Esophagus squamous epithelium (tissue), 5 donors: ENCODE measurements at regions not wholly inside any gene's neighbourhood (a gene's known extent, or its start where the extent isn't known, plus 50 kb on each side); places are given as distances from the start of the nearest gene placed in this dataset.

ENCODE experiments used
- DNase-seq: peaks from one replicate; lab custom pipeline; 2025; lab: John Stamatoyannopoulos, UW
- H3K27ac ChIP-seq, 4 donors: fragments of 200-600 bp; sonication (generic); one replicate each; pipeline ENCODE4 v1.5.1; 2016 to 2019; ENCODE audit warnings: mild to moderate bottlenecking in 1 of 4
- H3K27me3 ChIP-seq, 4 donors: fragments of 200-600 bp; sonication (generic); 1 replicate in 3 of 4; 2 replicates in 1 of 4; pipeline versions ENCODE4 v1.5.1 to v1.6.0; 2017 to 2021; ENCODE audit warnings: antibody characterized with exemption in 1 of 4
- H3K36me3 ChIP-seq, 3 donors: fragments of 200-600 bp; sonication (generic); one replicate each; pipeline ENCODE4 v1.5.1; 2016 to 2019
- H3K4me1 ChIP-seq, 3 donors: fragments of 200-600 bp; sonication (generic); one replicate each; pipeline ENCODE4 v1.5.1; 2017 to 2019
- H3K4me3 ChIP-seq, 4 donors: fragments of 200-600 bp; sonication (generic); 1 replicate in 3 of 4; 2 replicates in 1 of 4; pipeline ENCODE4 v1.5.1; 2016 to 2019; ENCODE audit warnings: mild to moderate bottlenecking in 2 of 4, moderate library complexity in 1 of 4
- H3K9me3 ChIP-seq, 3 donors: fragments of 200-600 bp; sonication (generic); one replicate each; pipeline ENCODE4 v1.5.1; 2016 to 2019
- CTCF ChIP-seq, 6 experiments: fragments of 450-650 bp in 4 of 6; fragments of 200-600 bp in 2 of 6; sonication (generic) in 2 of 6; IDR thresholded peaks; one replicate each; pipeline ENCODE4 v1.5.1; 2016 to 2019; ENCODE audit warnings: antibody characterized with exemption in 6 of 6, mild to moderate bottlenecking in 4 of 6, moderate library complexity in 4 of 6
- POLR2A ChIP-seq, 4 donors: fragments of 450-650 bp; IDR thresholded peaks; one replicate each; pipeline ENCODE4 v1.6.1; 2017; ENCODE audit warnings: antibody characterized with exemption in 4 of 4, mild to moderate bottlenecking in 4 of 4, moderate library complexity in 3 of 4
- WGBS, 2 donors: methylation state at CpG; one replicate each; pipeline ENCODE4 v1.1.5; 2018; 5-methylcytosine and 5-hydroxymethylcytosine counted together
- intact Hi-C: fragments of 100-400 bp; cut with DNase I; formaldehyde crosslinking; loops from one replicate; pipeline ENCODE4 v1.15.0; 2022
- donor health status: DM: yes; HTN: yes; CAD: no.

GRCh38 chr6:121851056-121851455 lies 415.6 kb downstream of the GJA1 start:
- 55 to 57% methylated on average over 2 of the region's 2 CpGs for WGBS, 2 donors
- no peak for DNase-seq
- Histone ChIP-seq H3K27me3 (no peaks in the 10 kb centered on the region), H3K4me1 (peaks cover 0 to 27% (median 4%) of the 10 kb centered on the region in 3 donors), H3K27ac (peak overlapping the region in 2 of 4 donors; percentile 9 to 53), H3K4me3 (no peak overlapping the region), H3K9me3 (no peaks in the 10 kb centered on the region), H3K36me3 (no peaks in the 10 kb centered on the region)
- TF ChIP-seq CTCF (IDR thresholded peaks at IDR 0.05) (no peak), POLR2A (IDR thresholded peaks at IDR 0.05) (no peak)
- intact Hi-C loops, result no loop called here

- no peaks in the 10 kb centered on the region for H3K9me3 ChIP-seq
- WGBS, 2 donors, result 86 to 92% methylated on average over 4 of the region's 4 CpGs
- no peak for DNase-seq
- no peak overlapping the region for H3K27ac ChIP-seq
- no peak overlapping the region for H3K4me3 ChIP-seq
- intact Hi-C loops, result no loop called here
- H3K4me1 ChIP-seq, result peaks cover 0 to 19% (median 4%) of the 10 kb centered on the region in 3 donors
- no peaks in the 10 kb centered on the region for H3K27me3 ChIP-seq
- TF ChIP-seq POLR2A (IDR thresholded peaks at IDR 0.05), result no peak
- H3K36me3 ChIP-seq, result no peaks in the 10 kb centered on the region
Measured at GRCh38 chr6:121853686-121854085, 418.2 kb downstream of the GJA1 start.

GRCh38 chr6:121855521-121855920 lies 420.1 kb downstream of the GJA1 start:
- H3K4me3 ChIP-seq, result no peak overlapping the region
- no peaks in the 10 kb centered on the region for H3K27me3 ChIP-seq
- no peaks in the 10 kb centered on the region for H3K9me3 ChIP-seq
- peaks cover 0 to 8% (median 2%) of the 10 kb centered on the region in 3 donors for H3K4me1 ChIP-seq
- no peaks in the 10 kb centered on the region for H3K36me3 ChIP-seq
- H3K27ac ChIP-seq, result no peak overlapping the region
- intact Hi-C loops, result no loop called here
- TF ChIP-seq POLR2A (IDR thresholded peaks at IDR 0.05) (no peak), CTCF (IDR thresholded peaks at IDR 0.05) (no peak)
- no peak for DNase-seq
- 73 to 80% methylated on average over 4 of the region's 4 CpGs for WGBS, 2 donors

- DNase-seq, result no peak
- intact Hi-C loops, result no loop called here
- no peak overlapping the region for H3K27ac ChIP-seq
- H3K27me3 ChIP-seq, result no peaks in the 10 kb centered on the region
- TF ChIP-seq POLR2A (IDR thresholded peaks at IDR 0.05) (no peak), CTCF (IDR thresholded peaks at IDR 0.05) (no peak)
- H3K4me1 ChIP-seq, result no peaks in the 10 kb centered on the region
- no peaks in the 10 kb centered on the region for H3K9me3 ChIP-seq
- 67 to 79% methylated on average over 2 of the region's 2 CpGs for WGBS, 2 donors
- H3K4me3 ChIP-seq, result no peak overlapping the region
- H3K36me3 ChIP-seq, result no peaks in the 10 kb centered on the region
Measured at GRCh38 chr6:121856296-121856695, 420.9 kb downstream of the GJA1 start.

- H3K4me3 ChIP-seq, result no peak overlapping the region
- no peaks in the 10 kb centered on the region for H3K4me1 ChIP-seq
- TF ChIP-seq POLR2A (IDR thresholded peaks at IDR 0.05), result no peak
- no peak for TF ChIP-seq CTCF (IDR thresholded peaks at IDR 0.05)
- DNase-seq, result no peak
- H3K36me3 ChIP-seq, result no peaks in the 10 kb centered on the region
- no peaks in the 10 kb centered on the region for H3K9me3 ChIP-seq
- intact Hi-C loops, result no loop called here
- WGBS, 2 donors, result 67 to 76% methylated on average over 2 of the region's 2 CpGs
- H3K27me3 ChIP-seq, result no peaks in the 10 kb centered on the region
- H3K27ac ChIP-seq, result no peak overlapping the region
Measured at GRCh38 chr6:121857551-121857950, 422.1 kb downstream of the GJA1 start.

GRCh38 chr6:121858310-121858709 lies 422.9 kb downstream of the GJA1 start:
- WGBS, 2 donors, result 82 to 91% methylated on average over 4 of the region's 4 CpGs
- no peaks in the 10 kb centered on the region for H3K27me3 ChIP-seq
- no peak overlapping the region for H3K4me3 ChIP-seq
- no peak for DNase-seq
- H3K36me3 ChIP-seq, result no peaks in the 10 kb centered on the region
- no peaks in the 10 kb centered on the region for H3K9me3 ChIP-seq
- no peak overlapping the region for H3K27ac ChIP-seq
- intact Hi-C loops, result no loop called here
- no peaks in the 10 kb centered on the region for H3K4me1 ChIP-seq
- no peak for TF ChIP-seq CTCF (IDR thresholded peaks at IDR 0.05)
- no peak for TF ChIP-seq POLR2A (IDR thresholded peaks at IDR 0.05)
